AG09309 (cell line): ENCODE measurements at regions not wholly inside any gene's neighbourhood (a gene's known extent, or its start where the extent isn't known, plus 50 kb on each side); places are given as distances from the start of the nearest gene placed in this dataset.

ENCODE experiments used
- DNase-seq: peaks from one replicate; pipeline ENCODE4 v3.0.0-alpha.2; 2010; ENCODE audit warnings: low read depth
- H3K4me3 ChIP-seq: 2 replicates; pipeline ENCODE4 v1.5.1; 2011; ENCODE audit warnings: mild to moderate bottlenecking, low read depth, low read length, moderate library complexity; ENCODE audit not compliant: control insufficient read depth
- CTCF ChIP-seq: IDR thresholded peaks from 2 replicates; pipeline ENCODE4 v1.5.1; 2011; ENCODE audit warnings: mild to moderate bottlenecking, low read depth, low read length, inconsistent platforms; ENCODE audit not compliant: insufficient read depth, control insufficient read depth; ENCODE audit errors: missing control alignments

- H3K4me3 ChIP-seq = no peak overlapping the region
- no peak for DNase-seq
- no peak for TF ChIP-seq CTCF
Observed at GRCh38 chr1:221106616-221107015, 227.4 kb downstream of the HLX start.

DNA sequence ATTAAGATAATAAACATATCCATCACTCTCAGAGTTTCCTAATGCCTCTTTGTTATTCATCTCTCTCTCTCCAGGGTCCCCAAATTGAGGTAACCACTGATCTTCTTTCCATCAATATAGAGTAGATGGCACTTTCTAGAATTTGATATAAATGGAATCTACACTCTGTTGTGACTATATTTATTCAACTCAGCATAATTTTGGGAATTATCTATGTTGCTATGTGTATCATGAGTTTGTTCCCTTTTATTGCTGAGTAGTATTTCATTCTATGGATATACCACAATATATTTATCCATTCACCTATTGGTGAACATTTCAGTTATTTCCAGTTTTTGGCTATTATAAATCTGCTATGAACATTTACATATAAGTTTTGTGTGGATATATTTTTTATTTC is 230.7 kb downstream of the HLX start:
- no peak for DNase-seq
- H3K4me3 ChIP-seq = no peak overlapping the region
- TF ChIP-seq CTCF = no peak

GRCh38 chr1:221117133-221117532 is 237.9 kb downstream of the HLX start:
- H3K4me3 ChIP-seq = no peak overlapping the region
- no peak for DNase-seq
- no peak for TF ChIP-seq CTCF

- H3K4me3 ChIP-seq = no peak overlapping the region
- DNase-seq = peak; percentile 69
- TF ChIP-seq CTCF = no peak
Observed at GRCh38 chr1:221117548-221117951, 238.3 kb downstream of the HLX start.

DNA sequence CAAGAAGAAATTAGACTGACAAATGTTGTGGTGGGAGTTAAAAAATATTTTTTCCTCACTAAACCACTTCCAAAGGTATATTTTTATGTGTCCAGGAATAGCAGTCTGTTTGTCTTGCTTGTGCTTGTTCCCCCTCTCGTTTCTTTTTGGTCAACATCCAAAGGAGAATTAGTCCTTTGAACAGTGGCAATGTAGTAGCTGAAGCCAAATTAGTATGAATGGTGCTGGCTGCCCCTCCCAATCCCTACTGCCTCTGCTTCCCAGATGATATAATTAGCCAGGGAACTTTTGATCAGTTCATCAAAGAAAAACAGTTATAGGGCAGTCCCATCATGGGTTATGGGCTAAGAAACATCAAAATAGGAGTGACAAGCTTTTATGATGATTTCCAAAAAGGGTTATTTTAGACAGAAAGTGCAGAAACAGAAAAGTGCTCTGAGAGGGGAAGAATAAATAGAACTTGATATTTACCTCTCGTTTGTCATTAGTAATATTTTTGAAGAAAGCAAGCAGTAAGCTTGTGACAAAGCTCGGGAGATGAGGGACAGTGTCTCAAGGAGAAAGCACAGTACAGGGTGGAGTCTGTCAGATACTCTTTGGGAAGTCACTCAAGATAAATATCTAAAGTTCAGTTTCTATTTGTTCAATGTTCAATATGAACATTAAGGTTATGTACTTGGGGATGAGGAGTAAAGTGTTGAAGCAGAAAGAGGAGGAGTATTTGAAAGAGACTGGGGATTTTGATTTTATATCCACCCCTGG is 239.1 kb downstream of the HLX start:
- DNase-seq = no peak
- no peak for TF ChIP-seq CTCF
- no peak overlapping the region for H3K4me3 ChIP-seq

- no peak for DNase-seq
Observed at GRCh38 chr1:221118938-221119320, 239.7 kb downstream of the HLX start.

More at GRCh38 chr1:221118938-221119320, 239.7 kb downstream of the HLX start:
- no peak overlapping the region for H3K4me3 ChIP-seq
- TF ChIP-seq CTCF = no peak
